Osteoblast (primary cell): ENCODE measurements at regions not wholly inside any gene's neighbourhood (a gene's known extent, or its start where the extent isn't known, plus 50 kb on each side); places are given as distances from the start of the nearest gene placed in this dataset.

Experiments
- DNase-seq: peaks from one replicate; pipeline ENCODE4 v3.0.0; 2011; ENCODE audit warnings: low spot score, mixed read lengths; ENCODE audit not compliant: insufficient read length; ENCODE audit errors: missing footprints
- H2AFZ ChIP-seq: 2 replicates; pipeline ENCODE4 v1.6.0; 2011; ENCODE audit warnings: mild to moderate bottlenecking, low read length
- H3K27ac ChIP-seq: 2 replicates; pipeline ENCODE4 v1.5.1; 2011; ENCODE audit warnings: mild to moderate bottlenecking, low read depth, low read length, moderate library complexity
- H3K27me3 ChIP-seq: 2 replicates; pipeline ENCODE4 v1.6.0; 2012; ENCODE audit warnings: mild to moderate bottlenecking, control low read depth, inconsistent platforms, low read length, moderate library complexity; ENCODE audit not compliant: insufficient read depth
- H3K36me3 ChIP-seq: 2 replicates; pipeline ENCODE4 v1.5.1; 2011; ENCODE audit warnings: mild to moderate bottlenecking, low read length, control low read depth, moderate library complexity; ENCODE audit not compliant: insufficient read depth
- H3K4me1 ChIP-seq: 2 replicates; pipeline ENCODE4 v1.5.1; 2011; ENCODE audit warnings: mild to moderate bottlenecking, low read length, control low read depth, moderate library complexity; ENCODE audit not compliant: insufficient read depth
- H3K4me2 ChIP-seq: 2 replicates; pipeline ENCODE4 v1.6.0; 2011; ENCODE audit warnings: mild to moderate bottlenecking, low read length; ENCODE audit not compliant: insufficient read depth
- H3K4me3 ChIP-seq: fragments of 200-600 bp; sonication (generic); 3 replicates; pipeline ENCODE4 v1.5.1; 2012; ENCODE audit warnings: mild to moderate bottlenecking, low read length, inconsistent platforms; ENCODE audit not compliant: insufficient read depth
- H3K79me2 ChIP-seq: 2 replicates; pipeline ENCODE4 v1.6.0; 2012; ENCODE audit warnings: mild to moderate bottlenecking, low read length, control low read depth, inconsistent platforms; ENCODE audit not compliant: insufficient read depth
- H3K9me3 ChIP-seq: 2 replicates; pipeline ENCODE4 v1.5.1; 2011; ENCODE audit warnings: low read depth, low read length, control low read depth
- H4K20me1 ChIP-seq: 2 replicates; pipeline ENCODE4 v1.6.0; 2012; ENCODE audit warnings: mild to moderate bottlenecking, low read length, control low read depth; ENCODE audit not compliant: insufficient read depth
- CTCF ChIP-seq: IDR thresholded peaks from 2 replicates; pipeline ENCODE4 v1.5.1; 2011; ENCODE audit warnings: mild to moderate bottlenecking, low read depth, low read length, moderate library complexity; ENCODE audit errors: extremely low read depth

GRCh38 chr12:30048371-30048770 lies 264.6 kb upstream of the TMTC1 start:
- Histone ChIP-seq H2AFZ (no peak overlapping the region), H3K27me3 (no peaks in the 10 kb centered on the region), H3K27ac (no peak overlapping the region), H3K4me2 (peak overlapping the region; percentile 81), H3K79me2 (no peaks in the 10 kb centered on the region), H3K4me1 (peaks cover 27% of the 10 kb centered on the region), H3K4me3 (no peak overlapping the region), H3K9me3 (no peaks in the 10 kb centered on the region), H4K20me1 (no peaks in the 10 kb centered on the region), H3K36me3 (no peaks in the 10 kb centered on the region)
- TF ChIP-seq CTCF = no peak
- DNase-seq = no peak

- H3K27ac ChIP-seq = peak overlapping the region; percentile 62
These were observed 263.9 kb upstream of the TMTC1 start for GRCh38 chr12:30047516-30048254.

GRCh38 chr12:30046376-30046775 lies 262.6 kb upstream of the TMTC1 start:
- no peaks in the 10 kb centered on the region for H3K9me3 ChIP-seq
- H3K36me3 ChIP-seq = no peaks in the 10 kb centered on the region
- no peak overlapping the region for H3K27ac ChIP-seq
- no peak overlapping the region for H3K4me3 ChIP-seq
- H2AFZ ChIP-seq = no peak overlapping the region
- H4K20me1 ChIP-seq = no peaks in the 10 kb centered on the region
- no peaks in the 10 kb centered on the region for H3K27me3 ChIP-seq
- H3K4me1 ChIP-seq = peaks cover 31% of the 10 kb centered on the region
- H3K79me2 ChIP-seq = no peaks in the 10 kb centered on the region
- TF ChIP-seq CTCF = no peak
- no peak for DNase-seq
- no peak overlapping the region for H3K4me2 ChIP-seq

More at GRCh38 chr12:30047516-30048254, 263.9 kb upstream of the TMTC1 start:
- DNase-seq = peak; percentile 34
- H3K79me2 ChIP-seq = no peaks in the 10 kb centered on the region
- no peak for TF ChIP-seq CTCF
- H4K20me1 ChIP-seq = no peaks in the 10 kb centered on the region
- H3K27me3 ChIP-seq = no peaks in the 10 kb centered on the region
- H3K4me2 ChIP-seq = peak overlapping the region; percentile 81
- no peaks in the 10 kb centered on the region for H3K36me3 ChIP-seq
- H3K4me1 ChIP-seq = peaks cover 31% of the 10 kb centered on the region
- peak overlapping the region; percentile 58 for H2AFZ ChIP-seq
- H3K9me3 ChIP-seq = no peaks in the 10 kb centered on the region
- H3K4me3 ChIP-seq = peak overlapping the region; percentile 55

- H3K4me1 ChIP-seq = peaks cover 31% of the 10 kb centered on the region
- H2AFZ ChIP-seq = no peak overlapping the region
- H4K20me1 ChIP-seq = no peaks in the 10 kb centered on the region
- no peak overlapping the region for H3K4me3 ChIP-seq
- H3K27me3 ChIP-seq = no peaks in the 10 kb centered on the region
- H3K27ac ChIP-seq = no peak overlapping the region
- H3K4me2 ChIP-seq = no peak overlapping the region
- H3K9me3 ChIP-seq = no peaks in the 10 kb centered on the region
- H3K36me3 ChIP-seq = no peaks in the 10 kb centered on the region
- DNase-seq = no peak
- no peak for TF ChIP-seq CTCF
- H3K79me2 ChIP-seq = no peaks in the 10 kb centered on the region
These were observed 261.4 kb upstream of the TMTC1 start for GRCh38 chr12:30045171-30045570.
